Heart left ventricle (tissue), 13 donors: ENCODE measurements at regions not wholly inside any gene's neighbourhood (a gene's known extent, or its start where the extent isn't known, plus 50 kb on each side); places are given as distances from the start of the nearest gene placed in this dataset.

Experiments used
- CTCF ChIP-seq, 12 donors: fragments of 200-600 bp; sonication (generic) in 4 of 12; IDR thresholded peaks; one replicate each; pipeline versions ENCODE4 v1.5.0 to v1.8.0; 2018 to 2022; ENCODE audit warnings: antibody characterized with exemption in 12 of 12, mild to moderate bottlenecking in 5 of 12
- POLR2A ChIP-seq, 2 donors: fragments of 450-650 bp; IDR thresholded peaks; one replicate each; pipeline ENCODE4 v1.6.1; 2017; ENCODE audit warnings: antibody characterized with exemption in 2 of 2, mild to moderate bottlenecking in 2 of 2, moderate library complexity in 2 of 2
- donor health status: ischemic (EF 13 %, LVEDD 7.1; RV severe dilation, severe dysfunction).
- donor health status: DM: no; HTN: yes; CAD: no.
- donor health status: DM: no; HTN: no; CAD: no.
- donor health status: ischemic (EF 25% LVEDD 6.9; RV normal size, moderate dysfunction).
- donor health status: ischemic (EF 25% LVEDD 5.7; RV mildly dilated, moderate dysfunction).
- donor health status: ischemic (EF 35%, LVEDD 5.7; RV mildly dilated, moderate dysfunction).
- donor health status: nonischemic (EF 11% LVEDD 7.7; RV severe dilation, severe dysfunction).
- donor health status: DM: yes; HTN: yes; CAD: no.
- donor health status: PGD.
- donor health status: ischemic (EF 29% LVEDD 5.4; RV normal size, mild dysfunction).
- donor health status: nonischemic (EF 23%, LVEDD 6.1; RV moderate dilation, normal function).

GRCh38 chr2:220496513-220496912, 869.1 kb downstream of the SLC4A3 start:
- no peak for TF ChIP-seq CTCF (IDR thresholded peaks at IDR 0.05)
- TF ChIP-seq POLR2A (IDR thresholded peaks at IDR 0.05) = no peak
